ENCODE measurements at regions not wholly inside any gene's neighbourhood (a gene's known extent, or its start where the extent isn't known, plus 50 kb on each side); places are given as distances from the start of the nearest gene placed in this dataset.

DNA sequence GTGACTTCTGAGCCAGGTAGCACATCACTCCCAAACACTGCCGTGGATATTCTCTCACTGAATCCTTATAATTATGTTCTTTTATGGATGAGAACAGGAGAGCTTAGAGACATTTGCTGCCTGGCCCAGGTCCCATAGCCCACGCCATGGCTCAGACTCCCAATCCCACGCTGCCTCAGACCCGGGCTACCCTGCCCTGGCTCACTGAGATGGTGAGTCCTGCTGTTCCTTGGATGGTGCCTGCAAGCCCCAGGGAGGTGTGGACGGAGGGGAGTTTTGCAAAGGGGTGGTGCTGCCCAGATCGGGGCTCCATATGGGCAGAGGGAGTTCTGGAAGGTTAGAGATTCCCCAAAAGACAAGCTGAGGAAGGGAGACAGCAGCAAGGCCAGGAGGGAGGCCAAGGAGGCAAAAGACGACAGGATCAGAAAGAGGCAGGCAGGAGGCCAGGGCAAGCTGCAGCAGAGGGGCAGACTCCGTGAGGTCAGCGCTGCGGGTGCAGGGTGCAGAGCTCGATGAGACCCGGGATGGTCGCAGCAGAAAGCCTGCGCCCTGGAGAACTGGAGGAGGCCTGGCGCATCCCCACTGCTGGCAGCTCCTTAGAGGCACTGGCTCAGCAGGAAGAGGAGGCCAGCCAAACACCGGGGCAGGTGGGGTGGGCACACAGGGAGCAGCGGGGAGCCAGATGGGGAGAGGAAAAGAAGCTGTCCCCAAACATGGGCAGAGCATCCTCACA lies 95.7 kb upstream of the ALDH1A3 start:
- TF ChIP-seq, protein P1, sequence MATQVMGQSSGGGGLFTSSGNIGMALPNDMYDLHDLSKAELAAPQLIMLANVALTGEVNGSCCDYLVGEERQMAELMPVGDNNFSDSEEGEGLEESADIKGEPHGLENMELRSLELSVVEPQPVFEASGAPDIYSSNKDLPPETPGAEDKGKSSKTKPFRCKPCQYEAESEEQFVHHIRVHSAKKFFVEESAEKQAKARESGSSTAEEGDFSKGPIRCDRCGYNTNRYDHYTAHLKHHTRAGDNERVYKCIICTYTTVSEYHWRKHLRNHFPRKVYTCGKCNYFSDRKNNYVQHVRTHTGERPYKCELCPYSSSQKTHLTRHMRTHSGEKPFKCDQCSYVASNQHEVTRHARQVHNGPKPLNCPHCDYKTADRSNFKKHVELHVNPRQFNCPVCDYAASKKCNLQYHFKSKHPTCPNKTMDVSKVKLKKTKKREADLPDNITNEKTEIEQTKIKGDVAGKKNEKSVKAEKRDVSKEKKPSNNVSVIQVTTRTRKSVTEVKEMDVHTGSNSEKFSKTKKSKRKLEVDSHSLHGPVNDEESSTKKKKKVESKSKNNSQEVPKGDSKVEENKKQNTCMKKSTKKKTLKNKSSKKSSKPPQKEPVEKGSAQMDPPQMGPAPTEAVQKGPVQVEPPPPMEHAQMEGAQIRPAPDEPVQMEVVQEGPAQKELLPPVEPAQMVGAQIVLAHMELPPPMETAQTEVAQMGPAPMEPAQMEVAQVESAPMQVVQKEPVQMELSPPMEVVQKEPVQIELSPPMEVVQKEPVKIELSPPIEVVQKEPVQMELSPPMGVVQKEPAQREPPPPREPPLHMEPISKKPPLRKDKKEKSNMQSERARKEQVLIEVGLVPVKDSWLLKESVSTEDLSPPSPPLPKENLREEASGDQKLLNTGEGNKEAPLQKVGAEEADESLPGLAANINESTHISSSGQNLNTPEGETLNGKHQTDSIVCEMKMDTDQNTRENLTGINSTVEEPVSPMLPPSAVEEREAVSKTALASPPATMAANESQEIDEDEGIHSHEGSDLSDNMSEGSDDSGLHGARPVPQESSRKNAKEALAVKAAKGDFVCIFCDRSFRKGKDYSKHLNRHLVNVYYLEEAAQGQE (IDR thresholded peaks at IDR 0.05; ENCODE audit: low read depth, low read length): no peak
- no peak for TF ChIP-seq EP300 (IDR thresholded peaks at IDR 0.05; ENCODE audit: borderline replicate concordance in 1 of 2, low read depth in 1 of 2, low read length in 1 of 2)
- TF ChIP-seq FOXM1 (IDR thresholded peaks at IDR 0.05; ENCODE audit: low read depth): no peak
- TF ChIP-seq, protein P2, sequence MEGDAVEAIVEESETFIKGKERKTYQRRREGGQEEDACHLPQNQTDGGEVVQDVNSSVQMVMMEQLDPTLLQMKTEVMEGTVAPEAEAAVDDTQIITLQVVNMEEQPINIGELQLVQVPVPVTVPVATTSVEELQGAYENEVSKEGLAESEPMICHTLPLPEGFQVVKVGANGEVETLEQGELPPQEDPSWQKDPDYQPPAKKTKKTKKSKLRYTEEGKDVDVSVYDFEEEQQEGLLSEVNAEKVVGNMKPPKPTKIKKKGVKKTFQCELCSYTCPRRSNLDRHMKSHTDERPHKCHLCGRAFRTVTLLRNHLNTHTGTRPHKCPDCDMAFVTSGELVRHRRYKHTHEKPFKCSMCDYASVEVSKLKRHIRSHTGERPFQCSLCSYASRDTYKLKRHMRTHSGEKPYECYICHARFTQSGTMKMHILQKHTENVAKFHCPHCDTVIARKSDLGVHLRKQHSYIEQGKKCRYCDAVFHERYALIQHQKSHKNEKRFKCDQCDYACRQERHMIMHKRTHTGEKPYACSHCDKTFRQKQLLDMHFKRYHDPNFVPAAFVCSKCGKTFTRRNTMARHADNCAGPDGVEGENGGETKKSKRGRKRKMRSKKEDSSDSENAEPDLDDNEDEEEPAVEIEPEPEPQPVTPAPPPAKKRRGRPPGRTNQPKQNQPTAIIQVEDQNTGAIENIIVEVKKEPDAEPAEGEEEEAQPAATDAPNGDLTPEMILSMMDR (IDR thresholded peaks at IDR 0.05): no peak
- no peak for TF ChIP-seq EZH2phosphoT487 (IDR thresholded peaks at IDR 0.05; ENCODE audit: borderline replicate concordance, low read depth)
- TF ChIP-seq TEAD4 (IDR thresholded peaks at IDR 0.05; ENCODE audit: borderline replicate concordance, insufficient read depth): no peak
- TF ChIP-seq RCOR1 (IDR thresholded peaks at IDR 0.05; ENCODE audit: low read length): no peak
- no peak for TF ChIP-seq RAD21 (IDR thresholded peaks at IDR 0.05; ENCODE audit: low read length)
- TF ChIP-seq POLR2AphosphoS5 (IDR thresholded peaks at IDR 0.05; ENCODE audit: low read depth, low read length): no peak
- no peak for TF ChIP-seq RFX5 (IDR thresholded peaks at IDR 0.05; ENCODE audit: low read length)
- no peak for TF ChIP-seq JUND (IDR thresholded peaks at IDR 0.05)
- TF ChIP-seq, protein P3, sequence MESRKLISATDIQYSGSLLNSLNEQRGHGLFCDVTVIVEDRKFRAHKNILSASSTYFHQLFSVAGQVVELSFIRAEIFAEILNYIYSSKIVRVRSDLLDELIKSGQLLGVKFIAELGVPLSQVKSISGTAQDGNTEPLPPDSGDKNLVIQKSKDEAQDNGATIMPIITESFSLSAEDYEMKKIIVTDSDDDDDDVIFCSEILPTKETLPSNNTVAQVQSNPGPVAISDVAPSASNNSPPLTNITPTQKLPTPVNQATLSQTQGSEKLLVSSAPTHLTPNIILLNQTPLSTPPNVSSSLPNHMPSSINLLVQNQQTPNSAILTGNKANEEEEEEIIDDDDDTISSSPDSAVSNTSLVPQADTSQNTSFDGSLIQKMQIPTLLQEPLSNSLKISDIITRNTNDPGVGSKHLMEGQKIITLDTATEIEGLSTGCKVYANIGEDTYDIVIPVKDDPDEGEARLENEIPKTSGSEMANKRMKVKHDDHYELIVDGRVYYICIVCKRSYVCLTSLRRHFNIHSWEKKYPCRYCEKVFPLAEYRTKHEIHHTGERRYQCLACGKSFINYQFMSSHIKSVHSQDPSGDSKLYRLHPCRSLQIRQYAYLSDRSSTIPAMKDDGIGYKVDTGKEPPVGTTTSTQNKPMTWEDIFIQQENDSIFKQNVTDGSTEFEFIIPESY (IDR thresholded peaks at IDR 0.05; ENCODE audit: borderline replicate concordance, low read depth): no peak
- TF ChIP-seq ELF1 (IDR thresholded peaks at IDR 0.05): no peak
- TF ChIP-seq MEF2A (IDR thresholded peaks at IDR 0.05; ENCODE audit: borderline replicate concordance, low read depth): no peak
